SIG-M5 (cell line): ENCODE measurements at regions not wholly inside any gene's neighbourhood (a gene's known extent, or its start where the extent isn't known, plus 50 kb on each side); places are given as distances from the start of the nearest gene placed in this dataset.
"Not testable (repeated sequence)": the region's sequence is repeated elsewhere in the genome, so short reads cannot be mapped to it uniquely, and the experiment has no call there.

Source experiments
- DNase-seq: peaks from one replicate; lab custom pipeline; 2025; lab: John Stamatoyannopoulos, UW

DNA sequence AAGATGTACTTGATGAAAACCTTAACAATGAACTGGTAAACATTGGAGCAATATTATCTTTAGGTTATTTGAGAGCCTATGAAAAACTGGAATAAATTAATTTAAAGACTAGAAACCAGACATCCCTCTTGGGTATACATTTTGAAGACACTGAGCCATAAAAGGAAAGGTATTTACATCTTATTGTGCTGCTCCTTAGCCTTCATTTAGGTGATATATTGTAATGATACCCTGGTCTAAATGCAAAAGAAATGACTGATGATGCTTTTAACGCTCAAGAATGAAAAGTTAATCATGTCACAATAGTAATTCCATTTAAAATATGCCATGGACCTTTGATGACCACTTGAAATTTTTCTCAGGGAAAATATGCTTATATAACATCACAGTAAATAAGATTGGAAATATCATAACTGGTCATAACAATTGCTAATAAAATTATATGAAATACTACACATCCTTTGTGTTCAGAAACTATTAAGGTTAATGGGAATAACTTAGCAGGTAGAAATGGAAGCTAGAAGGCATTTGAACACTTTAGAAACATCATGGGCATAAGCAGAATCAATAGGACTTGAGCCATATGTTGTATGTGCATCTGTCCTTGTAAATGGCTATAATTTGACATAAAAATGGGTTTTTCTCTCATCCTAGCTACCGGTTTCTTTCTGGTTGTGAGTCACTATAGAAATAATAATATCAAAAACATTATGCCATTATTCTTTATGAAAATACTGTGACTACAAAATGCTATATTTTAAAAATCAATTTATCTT, 979.7 kb downstream of the RAPGEF2 start:
- DNase-seq: no peak

GRCh38 chr4:160091631-160092030, 988.8 kb downstream of the RAPGEF2 start:
- DNase-seq: no peak

DNA sequence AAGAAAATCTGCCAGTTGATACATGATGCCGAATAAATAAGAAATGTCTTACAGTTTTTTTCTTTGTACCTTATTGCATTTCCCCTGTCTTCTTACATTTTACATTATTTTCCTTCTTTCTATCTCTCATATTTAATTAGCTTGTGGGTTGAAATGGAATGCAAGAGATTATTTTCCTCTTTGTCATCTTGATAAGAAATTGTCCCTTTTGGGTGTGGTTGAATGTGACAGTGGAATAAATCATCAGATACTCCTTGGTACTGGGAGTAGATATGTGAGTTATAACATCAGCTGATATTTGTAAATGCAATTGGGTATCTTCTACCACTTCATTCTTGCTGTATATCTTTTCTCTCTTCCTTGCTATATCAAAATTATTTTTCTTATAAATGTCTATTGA, 997.4 kb downstream of the RAPGEF2 start:
- no peak for DNase-seq

DNA sequence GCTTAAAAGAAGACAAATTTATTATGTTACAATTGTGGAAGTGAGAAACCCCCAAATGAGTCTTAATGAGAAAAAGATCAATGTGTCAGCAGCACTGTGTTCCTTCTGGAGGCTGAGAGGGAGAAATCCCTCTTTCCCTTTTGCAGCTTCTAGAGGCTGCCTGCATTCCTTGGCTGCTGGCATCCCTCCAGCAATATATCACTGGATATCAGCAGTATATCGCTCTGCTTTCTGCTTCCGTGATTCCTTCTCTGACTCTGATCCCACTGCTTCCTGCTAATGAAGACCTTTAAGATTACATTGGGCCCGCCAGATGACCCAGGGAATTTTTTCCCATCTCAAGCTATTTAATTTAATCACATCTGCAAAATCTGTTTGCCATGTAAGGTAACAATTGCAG, 1008.0 kb downstream of the RAPGEF2 start:
- no peak for DNase-seq

GRCh38 chr4:160117686-160118085, 1014.8 kb downstream of the RAPGEF2 start:
- DNase-seq: no peak

DNA sequence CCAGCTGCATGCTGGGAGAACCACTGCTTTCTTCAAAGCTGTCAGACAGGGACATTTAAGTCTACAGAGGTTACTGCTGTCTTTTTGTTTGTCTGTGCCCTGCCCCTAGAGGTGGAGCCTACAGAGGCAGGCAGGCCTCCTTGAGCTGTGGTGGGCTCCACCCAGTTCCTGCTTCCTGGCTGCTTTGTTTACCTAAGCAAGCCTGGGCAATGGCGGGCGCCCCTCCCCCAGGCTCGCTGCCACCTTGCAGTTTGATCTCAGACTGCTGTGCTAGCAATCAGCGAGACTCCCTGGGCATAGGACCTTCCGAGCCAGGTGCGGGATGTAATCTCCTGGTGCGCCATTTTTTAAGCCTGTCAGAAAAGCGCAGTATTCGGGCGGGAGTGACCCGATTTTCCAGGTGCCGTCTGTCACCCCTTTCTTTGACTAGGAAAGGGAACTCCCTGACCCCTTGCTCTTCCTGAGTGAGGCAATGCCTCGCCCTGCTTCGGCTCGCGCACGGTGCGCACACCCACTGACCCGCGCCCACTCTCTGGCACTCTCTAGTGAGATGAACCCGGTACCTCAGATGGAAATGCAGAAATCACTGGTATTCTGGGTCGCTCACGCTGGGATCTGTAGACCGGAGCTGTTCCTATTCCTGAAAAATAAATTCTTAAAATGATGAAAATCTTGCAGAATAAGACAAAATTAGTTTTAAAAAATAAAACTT, 1022.9 kb downstream of the RAPGEF2 start:
- not testable (repeated sequence) for DNase-seq

DNA sequence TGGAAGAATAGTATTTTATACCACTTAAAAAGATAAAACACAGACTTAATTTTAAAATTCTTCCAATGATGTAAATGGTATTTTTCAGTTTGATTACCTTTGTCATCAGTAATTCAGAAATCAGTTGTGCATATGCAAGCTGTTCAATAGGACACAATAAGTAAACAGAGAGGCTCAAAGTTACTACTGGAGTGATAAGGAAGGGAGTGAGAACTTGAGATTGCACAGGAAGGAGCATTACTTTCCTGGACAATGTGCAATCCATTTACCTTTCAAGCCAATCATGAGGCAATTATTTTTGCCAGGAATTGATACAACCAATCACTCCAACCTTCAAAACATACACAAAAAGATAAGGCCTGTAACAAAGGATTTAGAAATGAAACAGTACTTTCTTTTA, 1024.3 kb downstream of the RAPGEF2 start:
- DNase-seq: no peak

GRCh38 chr4:160129439-160129838, 1026.6 kb downstream of the RAPGEF2 start:
- no peak for DNase-seq

DNA sequence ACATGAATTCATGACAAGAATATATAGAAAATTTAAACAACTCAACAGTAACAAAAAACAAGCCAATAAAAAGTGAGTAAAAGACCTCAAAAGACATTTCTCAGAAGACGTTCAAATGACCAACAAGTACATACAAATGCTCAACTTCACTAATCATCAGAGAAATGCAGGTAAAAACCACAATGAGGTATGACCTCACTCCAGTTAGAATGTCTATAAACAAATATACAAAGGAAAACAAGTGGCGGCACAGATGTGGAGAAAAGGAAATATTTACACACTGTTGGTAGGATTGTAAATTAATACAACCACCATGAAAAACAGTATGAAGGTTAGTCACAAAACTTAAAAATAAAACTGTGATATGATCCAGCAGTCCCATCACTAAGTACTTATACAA, 1033.1 kb downstream of the RAPGEF2 start:
- no peak for DNase-seq

- no peak for DNase-seq
Measured at GRCh38 chr4:160141206-160141605, 1038.3 kb downstream of the RAPGEF2 start.

GRCh38 chr4:160142579-160142978, 1039.7 kb downstream of the RAPGEF2 start:
- no peak for DNase-seq

GRCh38 chr4:160143574-160143973, 1040.7 kb downstream of the RAPGEF2 start:
- no peak for DNase-seq

DNA sequence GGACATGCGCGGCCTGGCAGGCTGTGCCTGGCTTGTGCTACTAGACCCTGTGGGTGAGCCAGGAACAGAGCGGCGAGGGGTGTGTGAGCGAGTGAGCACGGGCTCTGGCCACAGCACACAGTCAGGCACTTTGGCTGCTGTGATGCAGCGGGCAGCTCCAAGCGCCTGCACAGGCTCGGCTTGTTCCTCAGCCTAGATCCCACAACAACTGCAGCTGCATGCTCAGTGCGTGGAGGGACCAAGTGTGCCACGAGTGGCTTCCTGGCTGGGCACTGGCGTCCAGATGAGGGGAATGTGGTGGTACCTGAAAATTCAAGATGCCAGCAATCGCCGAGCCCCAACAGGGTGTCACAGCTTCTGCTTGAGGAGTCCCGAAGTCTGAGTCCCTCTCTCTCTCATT, 1056.6 kb downstream of the RAPGEF2 start:
- no peak for DNase-seq

DNA sequence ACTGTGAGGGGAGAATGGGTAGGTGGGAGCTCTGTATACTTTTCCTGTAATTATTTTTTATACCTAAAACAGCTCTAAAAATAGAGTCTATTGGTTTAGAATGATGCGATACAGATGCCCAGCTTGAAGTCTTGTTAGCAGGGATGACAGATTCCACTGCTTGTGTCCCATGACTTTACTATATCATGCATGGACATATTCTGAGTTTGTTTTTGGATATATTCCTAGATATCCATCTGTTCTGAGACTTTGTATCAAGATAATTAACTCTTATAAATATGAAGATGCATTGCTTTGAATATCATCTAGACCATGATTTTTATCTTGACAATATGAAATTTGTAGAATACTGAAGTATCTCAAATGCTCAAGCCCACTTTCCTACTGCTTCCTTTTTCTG, 1058.1 kb downstream of the RAPGEF2 start:
- DNase-seq: no peak

DNA sequence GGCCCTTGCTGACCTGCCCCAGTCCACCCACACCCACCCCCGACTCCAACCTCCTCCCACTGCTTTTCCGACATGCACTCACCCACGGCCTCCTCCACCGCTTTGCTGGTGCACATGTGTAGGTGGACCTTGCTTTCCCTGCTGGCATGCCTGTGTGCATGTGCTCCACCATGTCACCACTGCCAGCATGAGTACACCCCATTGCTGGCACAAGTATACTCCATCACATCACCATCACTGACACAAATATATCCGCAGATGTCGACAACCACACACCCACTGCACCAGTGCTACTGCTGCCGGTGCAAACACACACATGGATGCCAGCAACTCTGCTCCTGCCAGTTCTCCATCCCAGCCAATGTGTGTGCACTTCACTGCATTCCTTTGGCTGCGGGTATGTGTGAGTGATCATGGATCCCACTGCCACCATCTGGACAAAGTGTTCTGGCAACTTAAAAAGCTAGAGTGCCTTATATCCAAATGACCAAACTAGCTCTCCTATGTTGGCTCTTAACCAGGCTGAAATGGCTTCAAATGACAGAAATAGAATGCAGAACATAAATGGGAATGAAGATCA, 1072.3 kb downstream of the RAPGEF2 start:
- no peak for DNase-seq

- DNase-seq: no peak
Measured at GRCh38 chr4:160180211-160180610, 1077.3 kb downstream of the RAPGEF2 start.

- DNase-seq: no peak
Measured at GRCh38 chr4:160182727-160183126, 1079.8 kb downstream of the RAPGEF2 start.

GRCh38 chr4:160184884-160185283, 1082.0 kb downstream of the RAPGEF2 start:
- DNase-seq: no peak

GRCh38 chr4:160193787-160194186, 1090.9 kb downstream of the RAPGEF2 start:
- no peak for DNase-seq

DNA sequence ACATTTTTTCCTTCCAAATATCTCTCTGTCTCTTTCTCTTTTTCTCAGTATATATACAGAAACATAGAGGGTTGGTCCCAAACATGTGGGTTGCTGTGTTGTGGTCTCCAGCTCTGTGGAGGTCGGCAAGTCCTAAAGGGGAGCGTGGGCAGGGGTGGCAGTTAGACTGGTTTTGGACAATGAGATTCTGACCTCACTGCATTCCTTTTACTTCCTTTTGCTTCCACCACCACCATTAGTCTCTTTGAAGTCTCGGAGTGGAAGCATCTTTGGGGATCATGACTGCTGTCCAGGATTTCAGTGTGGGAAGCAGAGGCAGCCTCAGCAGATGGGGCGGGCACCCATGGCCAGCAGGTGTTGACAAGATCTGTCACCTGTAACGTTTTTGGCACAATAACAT, 1091.8 kb downstream of the RAPGEF2 start:
- no peak for DNase-seq

DNA sequence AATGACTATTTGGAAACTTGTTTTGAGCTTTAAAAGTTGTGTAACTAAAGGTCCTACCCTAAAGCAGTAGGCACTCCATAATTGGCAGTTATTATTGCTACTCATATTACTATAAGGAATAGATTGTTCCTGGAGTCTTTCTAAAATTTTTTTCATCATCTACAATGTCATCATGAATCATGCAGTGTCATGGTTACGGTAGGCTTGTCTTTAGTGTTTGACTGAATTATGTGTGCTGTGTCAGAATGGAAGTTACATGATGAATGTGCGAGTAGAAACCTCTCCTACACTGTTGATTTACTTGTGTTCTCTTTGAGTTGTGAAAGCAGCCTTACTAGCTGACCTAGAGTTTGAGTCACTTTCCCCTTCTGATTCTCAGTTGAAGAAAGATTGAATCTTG, 1099.9 kb downstream of the RAPGEF2 start:
- DNase-seq: no peak

DNA sequence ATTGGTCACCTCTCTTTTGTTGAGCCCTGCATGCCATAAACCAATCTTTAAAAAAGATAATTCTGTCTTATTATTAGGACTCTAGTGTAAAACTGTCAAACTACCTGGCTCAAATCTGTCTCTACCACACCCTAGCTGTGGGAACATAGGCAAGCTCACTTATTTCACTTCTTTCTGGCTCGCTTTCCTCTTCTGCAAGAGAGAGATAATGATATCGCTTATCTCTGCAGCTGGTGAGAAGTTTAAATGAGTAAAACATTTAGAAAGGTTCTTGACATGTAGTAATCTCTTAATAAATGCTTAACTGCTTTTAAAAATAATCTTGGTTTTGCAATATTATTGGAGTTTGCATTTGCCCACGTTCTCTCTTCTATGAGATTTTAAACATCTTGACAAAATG, 1109.2 kb downstream of the RAPGEF2 start:
- DNase-seq: no peak

GRCh38 chr4:160213366-160213765, 1110.5 kb downstream of the RAPGEF2 start:
- DNase-seq: no peak
